Neural crest cell (in vitro differentiated cells): ENCODE measurements at regions not wholly inside any gene's neighbourhood (a gene's known extent, or its start where the extent isn't known, plus 50 kb on each side); places are given as distances from the start of the nearest gene placed in this dataset.

Experiments
- DNase-seq: peaks from one replicate; pipeline ENCODE4 v3.0.0; 2021; ENCODE audit warnings: low read depth, mixed read lengths, low spot score
- H3K27ac Mint-ChIP-seq: one replicate; pipeline ENCODE4 v1.8.0; 2021; ENCODE audit warnings: mild to moderate bottlenecking, mixed read lengths; ENCODE audit not compliant: unreplicated experiment
- H3K27me3 Mint-ChIP-seq: 2 replicates; pipeline ENCODE4 v1.8.0; 2021; ENCODE audit warnings: low read depth, mild to moderate bottlenecking, mixed read lengths
- H3K36me3 Mint-ChIP-seq: 2 replicates; pipeline ENCODE4 v1.8.0; 2021; ENCODE audit warnings: low read depth, mild to moderate bottlenecking, mixed read lengths
- H3K4me1 Mint-ChIP-seq: 2 replicates; pipeline ENCODE4 v1.8.0; 2021; ENCODE audit warnings: mixed read lengths
- H3K4me3 Mint-ChIP-seq: one replicate; pipeline ENCODE4 v1.8.0; 2021; ENCODE audit warnings: mild to moderate bottlenecking, mixed read lengths
- H3K9me3 Mint-ChIP-seq: 2 replicates; pipeline ENCODE4 v1.8.0; 2021; ENCODE audit warnings: mixed read lengths
- TF ChIP-seq, protein P1 (sequence below): fragments of 200-600 bp; sonication (generic); conservative IDR thresholded peaks from 2 replicates; pipeline ENCODE4 v1.5.0; 2021; ENCODE audit warnings: antibody characterized with exemption, mild to moderate bottlenecking

DNA sequence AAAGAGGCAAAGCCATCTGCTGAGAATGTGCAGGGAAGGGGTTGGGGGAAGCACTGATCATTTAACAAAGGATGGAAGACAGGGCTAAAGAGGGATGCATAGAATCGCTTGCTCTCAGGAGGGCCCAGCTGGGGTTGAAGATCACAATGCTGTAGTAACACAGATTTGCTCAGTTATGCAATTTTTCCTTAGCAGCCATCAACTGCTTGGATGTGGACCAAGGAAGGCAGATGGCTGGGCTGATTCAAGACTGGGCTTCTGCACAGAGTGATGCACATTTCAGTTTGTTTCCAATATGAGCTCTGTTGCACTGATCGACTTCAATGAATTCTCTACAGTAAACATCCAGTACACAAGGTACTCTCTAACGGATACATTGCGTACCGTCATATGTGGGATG is 127.8 kb upstream of the TBL1X start:
- Mint-ChIP-seq H3K36me3 (no peaks in the 10 kb centered on the region), H3K9me3 (peaks cover 7% of the 10 kb centered on the region), H3K4me1 (peaks cover 38% of the 10 kb centered on the region), H3K27me3 (no peaks in the 10 kb centered on the region), H3K4me3 (no peak overlapping the region), H3K27ac (no peak overlapping the region)
- DNase-seq = no peak
- TF ChIP-seq, protein P1, sequence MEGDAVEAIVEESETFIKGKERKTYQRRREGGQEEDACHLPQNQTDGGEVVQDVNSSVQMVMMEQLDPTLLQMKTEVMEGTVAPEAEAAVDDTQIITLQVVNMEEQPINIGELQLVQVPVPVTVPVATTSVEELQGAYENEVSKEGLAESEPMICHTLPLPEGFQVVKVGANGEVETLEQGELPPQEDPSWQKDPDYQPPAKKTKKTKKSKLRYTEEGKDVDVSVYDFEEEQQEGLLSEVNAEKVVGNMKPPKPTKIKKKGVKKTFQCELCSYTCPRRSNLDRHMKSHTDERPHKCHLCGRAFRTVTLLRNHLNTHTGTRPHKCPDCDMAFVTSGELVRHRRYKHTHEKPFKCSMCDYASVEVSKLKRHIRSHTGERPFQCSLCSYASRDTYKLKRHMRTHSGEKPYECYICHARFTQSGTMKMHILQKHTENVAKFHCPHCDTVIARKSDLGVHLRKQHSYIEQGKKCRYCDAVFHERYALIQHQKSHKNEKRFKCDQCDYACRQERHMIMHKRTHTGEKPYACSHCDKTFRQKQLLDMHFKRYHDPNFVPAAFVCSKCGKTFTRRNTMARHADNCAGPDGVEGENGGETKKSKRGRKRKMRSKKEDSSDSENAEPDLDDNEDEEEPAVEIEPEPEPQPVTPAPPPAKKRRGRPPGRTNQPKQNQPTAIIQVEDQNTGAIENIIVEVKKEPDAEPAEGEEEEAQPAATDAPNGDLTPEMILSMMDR = no peak

DNA sequence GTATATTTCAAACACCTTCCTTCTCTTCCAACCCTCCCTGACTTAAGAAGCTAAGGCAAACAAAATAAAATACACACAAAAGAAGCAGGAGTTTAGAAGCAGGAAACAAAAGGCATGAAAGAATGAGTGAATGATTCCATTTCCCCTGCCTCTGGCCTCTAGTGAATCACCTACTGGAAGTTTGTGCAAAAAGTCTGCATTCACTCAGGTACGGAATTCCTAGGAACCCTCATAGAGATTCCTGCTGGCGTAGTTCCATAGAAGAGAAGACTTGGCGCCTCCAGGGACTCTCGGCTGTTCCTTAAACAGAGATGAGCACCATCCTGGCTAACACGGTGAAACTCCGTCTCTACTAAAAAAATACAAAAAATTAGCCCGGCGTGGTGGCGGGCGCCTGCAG is 125.9 kb upstream of the TBL1X start:
- H3K4me3 Mint-ChIP-seq = no peak overlapping the region
- H3K4me1 Mint-ChIP-seq = peaks cover 42% of the 10 kb centered on the region
- no peak for DNase-seq
- no peaks in the 10 kb centered on the region for H3K27me3 Mint-ChIP-seq
- H3K27ac Mint-ChIP-seq = no peak overlapping the region
- TF ChIP-seq, protein P1 = no peak
- H3K9me3 Mint-ChIP-seq = peaks cover 7% of the 10 kb centered on the region
- no peaks in the 10 kb centered on the region for H3K36me3 Mint-ChIP-seq

DNA sequence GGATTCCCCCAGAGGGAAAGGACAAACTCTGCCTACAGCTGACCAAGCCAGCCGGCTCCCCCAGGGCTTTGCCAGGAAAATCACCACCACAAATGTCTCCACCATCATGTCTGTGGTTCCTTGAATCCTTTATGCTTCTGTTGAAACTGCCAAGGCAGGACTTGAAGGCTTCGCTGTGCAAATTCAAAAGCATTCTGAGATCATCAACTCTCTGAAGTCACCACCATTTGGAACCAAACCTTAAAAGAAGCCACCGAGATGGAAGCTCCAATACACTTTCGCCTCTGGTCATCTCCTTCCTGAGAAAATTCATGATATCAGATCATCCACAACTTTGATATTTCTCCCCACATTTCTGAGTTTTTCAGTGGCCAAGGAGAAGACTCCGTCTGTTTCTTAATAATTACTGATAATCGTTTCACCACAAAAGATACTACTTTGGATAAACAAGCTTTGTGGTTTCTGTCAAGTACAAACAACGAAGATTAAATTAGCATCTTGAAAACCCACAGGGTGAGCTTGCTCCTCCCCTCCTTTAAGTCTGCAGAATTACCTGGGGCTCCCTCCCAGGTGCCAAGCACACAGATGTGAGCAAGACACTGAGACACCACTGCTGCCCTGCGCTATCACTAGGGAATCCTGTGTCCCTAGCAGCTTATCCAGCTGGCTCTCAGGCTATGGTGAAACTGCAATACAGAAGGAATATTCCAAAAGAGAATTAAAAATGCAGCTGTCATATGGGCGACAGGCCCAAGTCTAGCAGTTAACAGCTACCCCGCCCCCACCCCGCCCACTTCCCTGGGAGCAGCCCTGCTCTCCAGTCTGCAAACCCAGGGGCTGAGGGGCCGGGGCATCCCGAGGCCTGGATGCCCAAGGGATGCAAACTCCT is 125.0 kb upstream of the TBL1X start:
- Mint-ChIP-seq H3K4me3 (no peak overlapping the region), H3K27ac (no peak overlapping the region), H3K27me3 (no peaks in the 10 kb centered on the region), H3K9me3 (peaks cover 7% of the 10 kb centered on the region), H3K36me3 (no peaks in the 10 kb centered on the region), H3K4me1 (peaks cover 42% of the 10 kb centered on the region)
- TF ChIP-seq, protein P1 = no peak
- no peak for DNase-seq

DNA sequence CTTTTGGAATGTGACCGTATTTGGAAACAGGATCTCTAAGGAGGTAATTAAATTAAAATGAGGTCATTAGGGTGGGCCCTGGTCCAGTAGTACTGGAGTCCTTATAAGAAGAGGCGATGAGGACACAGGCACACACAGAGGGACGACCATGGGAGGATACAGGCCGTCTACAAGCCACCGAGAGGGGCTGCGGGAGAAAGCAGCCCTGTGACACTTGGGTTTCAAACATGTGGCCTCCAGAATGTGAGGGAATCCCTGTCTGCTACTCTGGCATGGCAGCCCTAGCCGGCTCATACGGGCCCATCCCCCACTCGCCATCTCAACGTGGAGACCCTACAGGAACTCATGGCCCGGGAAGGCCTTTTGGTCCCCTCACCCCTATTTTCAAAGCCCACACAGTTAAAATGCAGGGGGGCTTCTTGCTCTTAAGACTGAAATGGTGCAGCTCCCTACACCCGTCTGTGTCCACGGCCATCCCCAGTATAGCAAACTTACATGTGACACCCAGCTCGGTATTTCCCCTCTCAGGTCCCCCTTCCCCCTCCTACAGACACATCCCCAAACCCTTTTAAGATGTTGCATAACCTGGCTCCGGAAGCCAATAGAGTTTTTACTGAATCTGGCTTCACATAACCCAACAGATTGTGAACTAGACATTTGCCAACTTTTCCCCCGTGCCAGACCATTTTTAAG is 124.1 kb upstream of the TBL1X start:
- peaks cover 40% of the 10 kb centered on the region for H3K4me1 Mint-ChIP-seq
- TF ChIP-seq, protein P1 = no peak
- H3K27me3 Mint-ChIP-seq = no peaks in the 10 kb centered on the region
- H3K36me3 Mint-ChIP-seq = no peaks in the 10 kb centered on the region
- peaks cover 10% of the 10 kb centered on the region for H3K9me3 Mint-ChIP-seq
- no peak overlapping the region for H3K27ac Mint-ChIP-seq
- H3K4me3 Mint-ChIP-seq = peak overlapping the region; percentile 70
- DNase-seq = no peak

DNA sequence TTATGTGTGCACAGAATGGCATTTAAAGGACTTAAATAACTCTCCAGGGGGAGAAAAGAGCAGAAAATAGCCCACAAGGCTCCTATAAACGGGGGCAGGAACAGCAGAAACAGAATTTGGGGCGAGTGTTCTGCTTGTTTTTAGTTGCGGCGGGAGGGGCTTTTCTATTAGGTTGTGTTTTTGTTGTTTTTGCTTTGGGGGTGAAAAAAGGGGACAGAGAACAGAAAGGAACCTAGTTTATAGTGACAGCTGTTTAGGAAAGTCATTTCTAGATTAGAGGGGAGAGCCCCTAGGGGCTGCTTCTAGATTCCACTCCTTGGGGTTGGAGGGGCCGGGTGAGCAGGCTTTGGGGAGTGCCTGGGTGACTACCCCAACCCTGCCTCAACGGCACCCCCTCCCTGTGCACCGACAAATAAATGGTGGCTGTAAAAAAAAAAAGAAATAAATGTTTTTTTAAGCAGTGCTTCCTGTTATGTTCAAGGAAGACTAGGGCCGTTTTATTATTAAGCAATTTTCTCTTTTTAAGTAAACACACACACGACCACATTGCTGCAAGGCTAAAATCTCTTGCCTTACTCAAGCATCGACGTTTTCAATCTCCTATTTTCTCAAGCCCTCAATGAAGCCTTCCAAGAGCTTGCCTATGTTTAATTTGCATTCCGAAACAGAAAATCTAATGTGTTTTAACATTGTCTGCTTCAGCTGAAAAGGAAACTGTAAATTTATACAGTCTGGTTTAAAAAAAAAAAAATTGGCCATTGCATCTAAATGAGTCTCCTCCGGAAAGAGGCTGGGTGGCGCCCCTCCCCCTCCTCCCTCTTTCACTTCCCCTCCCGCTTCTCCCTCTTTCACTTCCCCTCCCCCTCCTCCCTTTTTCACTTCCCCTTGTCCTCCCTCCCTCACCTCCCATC is 123.3 kb upstream of the TBL1X start:
- H3K27me3 Mint-ChIP-seq = no peaks in the 10 kb centered on the region
- DNase-seq = no peak
- peaks cover 10% of the 10 kb centered on the region for H3K9me3 Mint-ChIP-seq
- no peaks in the 10 kb centered on the region for H3K36me3 Mint-ChIP-seq
- TF ChIP-seq, protein P1 = no peak
- H3K27ac Mint-ChIP-seq = no peak overlapping the region
- H3K4me1 Mint-ChIP-seq = peaks cover 33% of the 10 kb centered on the region
- H3K4me3 Mint-ChIP-seq = peak overlapping the region; percentile 70
